A673 (cell line): ENCODE measurements at regions not wholly inside any gene's neighbourhood (a gene's known extent, or its start where the extent isn't known, plus 50 kb on each side); places are given as distances from the start of the nearest gene placed in this dataset.

Source experiments
- BruUV-seq: library from RNA; stranded (reverse); fragments of 400-500 nt; replicated peaks from 2 replicates; lab custom pipeline; 2021; lab: Mats Ljungman, UMichigan
- CTCF ChIA-PET: fragments of 300-600 bp; sonication (Branson Sonifier 250); formaldehyde crosslinking; loops from one replicate; lab custom pipeline; 2022; ENCODE audit warnings: antibody characterized with exemption; lab: Charles Lee
- POLR2A ChIA-PET: fragments of 300-600 bp; sonication (Branson Sonifier 250); formaldehyde crosslinking; loops from one replicate; lab custom pipeline; 2022; ENCODE audit warnings: antibody characterized with exemption; ENCODE audit not compliant: low non-redundant PET; lab: Charles Lee
- DNase-seq: peaks from one replicate; pipeline ENCODE4 v3.0.0-alpha.2; 2015; ENCODE audit warnings: low spot score
- H3K27ac ChIP-seq: fragments of 200-600 bp; sonication (generic); 2 replicates; pipeline ENCODE4 v1.5.1; 2016; ENCODE audit warnings: mixed run types, low read depth, mild to moderate bottlenecking, mixed read lengths, antibody characterized with exemption, low read length; ENCODE audit not compliant: poor library complexity, severe bottlenecking
- H3K27me3 ChIP-seq: fragments of 200-600 bp; sonication (generic); replicated peaks from 2 replicates; pipeline ENCODE4 v1.6.1; 2017; ENCODE audit warnings: mixed run types, low read depth, mild to moderate bottlenecking, mixed read lengths, antibody characterized with exemption, low read length; ENCODE audit not compliant: insufficient read depth, poor library complexity
- H3K36me3 ChIP-seq: fragments of 200-600 bp; sonication (generic); 2 replicates; pipeline ENCODE4 v1.6.1; 2016; ENCODE audit warnings: mixed run types, mild to moderate bottlenecking, mixed read lengths, antibody characterized with exemption, low read length; ENCODE audit not compliant: insufficient read depth, poor library complexity, severe bottlenecking
- H3K4me1 ChIP-seq: fragments of 200-600 bp; sonication (generic); 2 replicates; pipeline ENCODE4 v1.6.1; 2017; ENCODE audit warnings: mixed run types, mild to moderate bottlenecking, mixed read lengths, antibody characterized with exemption, low read length; ENCODE audit not compliant: insufficient read depth, poor library complexity, severe bottlenecking
- H3K4me3 ChIP-seq: fragments of 200-600 bp; sonication (generic); 2 replicates; pipeline ENCODE4 v1.5.1; 2016; ENCODE audit warnings: low read depth, mixed run types, mild to moderate bottlenecking, mixed read lengths, low read length; ENCODE audit not compliant: poor library complexity, severe bottlenecking
- H3K9me3 ChIP-seq: fragments of 200-600 bp; sonication (generic); 2 replicates; pipeline ENCODE4 v1.6.1; 2016; ENCODE audit warnings: mixed run types, low read depth, mild to moderate bottlenecking, mixed read lengths, antibody characterized with exemption, low read length; ENCODE audit not compliant: poor library complexity, severe bottlenecking
- CTCF ChIP-seq: fragments of 300-800, 200-600 bp; sonication (generic); conservative IDR thresholded peaks from 2 replicates; pipeline ENCODE4 v1.5.1; 2017; ENCODE audit warnings: low read depth, mild to moderate bottlenecking, antibody characterized with exemption, low read length, moderate library complexity, mixed read lengths
- EZH2 ChIP-seq: fragments of 200-600 bp; sonication (generic); IDR thresholded peaks from 2 replicates; pipeline ENCODE4 v1.6.1; 2017; ENCODE audit warnings: borderline replicate concordance, low read depth, mild to moderate bottlenecking, mixed read lengths, antibody characterized with exemption, low read length; ENCODE audit not compliant: poor library complexity, severe bottlenecking
- intact Hi-C: fragments of 100-400 bp; cut with micrococcal nuclease; formaldehyde crosslinking; loops from one replicate; pipeline ENCODE4 v1.10.0; 2022; ENCODE audit not compliant: unreplicated experiment

- Histone ChIP-seq H3K36me3 (no peaks in the 10 kb centered on the region), H3K27me3 (no peaks in the 10 kb centered on the region), H3K9me3 (no peaks in the 10 kb centered on the region), H3K4me3 (no peak overlapping the region), H3K4me1 (no peaks in the 10 kb centered on the region), H3K27ac (no peak overlapping the region)
- POLR2A ChIA-PET, result no interaction called here
- no peak for TF ChIP-seq CTCF
- TF ChIP-seq EZH2, result no peak
- BruUV-seq, result no TSS peak
- no peak for DNase-seq
- intact Hi-C loops, result no loop called here
- CTCF ChIA-PET, result no interaction called here
These were observed 118.7 kb downstream of the BEND2 start for GRCh38 chrX:18102006-18102405.

DNA sequence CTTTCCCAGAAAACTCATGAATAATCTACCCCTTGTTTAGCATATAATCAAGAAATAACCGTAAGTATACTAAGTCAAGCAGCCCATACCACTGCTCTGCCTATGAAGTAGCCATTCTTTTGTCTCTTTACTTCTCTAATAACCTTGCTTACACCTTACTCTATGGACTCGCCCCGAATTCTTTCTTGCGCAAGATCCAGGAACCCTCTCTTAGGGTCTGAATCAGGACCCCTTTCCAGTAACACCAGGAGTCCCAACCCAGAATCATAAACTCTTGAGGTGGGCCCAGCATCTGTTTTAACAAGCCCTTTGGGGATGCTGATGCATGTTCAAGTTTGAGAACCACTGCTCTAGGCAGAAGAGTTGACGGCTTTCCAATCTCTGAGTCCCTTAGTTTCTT lies 119.6 kb downstream of the BEND2 start:
- intact Hi-C loops, result no loop called here
- Histone ChIP-seq H3K4me3 (no peak overlapping the region), H3K9me3 (no peaks in the 10 kb centered on the region), H3K27me3 (no peaks in the 10 kb centered on the region), H3K4me1 (no peaks in the 10 kb centered on the region), H3K36me3 (no peaks in the 10 kb centered on the region), H3K27ac (no peak overlapping the region)
- BruUV-seq, result no TSS peak
- no peak for DNase-seq
- CTCF ChIA-PET, result no interaction called here
- TF ChIP-seq CTCF, result no peak
- TF ChIP-seq EZH2, result no peak
- POLR2A ChIA-PET, result no interaction called here

GRCh38 chrX:18099745-18100144 lies 120.9 kb downstream of the BEND2 start:
- Histone ChIP-seq H3K4me3 (no peak overlapping the region), H3K27me3 (no peaks in the 10 kb centered on the region), H3K4me1 (no peaks in the 10 kb centered on the region), H3K9me3 (no peaks in the 10 kb centered on the region), H3K36me3 (no peaks in the 10 kb centered on the region), H3K27ac (no peak overlapping the region)
- TF ChIP-seq EZH2 (no peak), CTCF (no peak)
- no peak for DNase-seq
- no TSS peak for BruUV-seq
- intact Hi-C loops, result no loop called here
- CTCF ChIA-PET, result no interaction called here
- POLR2A ChIA-PET, result no interaction called here
